Natural killer cell (primary cell): ENCODE measurements at regions not wholly inside any gene's neighbourhood (a gene's known extent, or its start where the extent isn't known, plus 50 kb on each side); places are given as distances from the start of the nearest gene placed in this dataset.

Experiments used
- ATAC-seq, 3 donors: fragments of 150-1000 bp in 2 of 3; fragments of 200-7000 bp in 1 of 3; cut with Tn5 transposase; 1 replicate in 1 of 3; 2 replicates in 2 of 3; pipeline ENCODE4 v1.10.0; 2021; ENCODE audit warnings: mild to moderate bottlenecking in 2 of 3, moderate library complexity in 2 of 3
- DNase-seq, 2 donors: peaks; one replicate each; pipeline versions ENCODE4 v3.0.0 to v3.0.0-alpha.2; 2013 to 2021; ENCODE audit warnings: mixed read lengths in 1 of 2
- H3K27ac ChIP-seq: one replicate; pipeline ENCODE4 v1.5.1; 2013; ENCODE audit warnings: mild to moderate bottlenecking, low read length
- H3K27me3 ChIP-seq: one replicate; pipeline ENCODE4 v1.6.1; 2013; ENCODE audit warnings: low read length; ENCODE audit not compliant: control insufficient read depth, insufficient read depth
- H3K36me3 ChIP-seq: one replicate; pipeline ENCODE4 v1.6.1; 2013; ENCODE audit warnings: low read length; ENCODE audit not compliant: control insufficient read depth, insufficient read depth
- H3K4me1 ChIP-seq: one replicate; pipeline ENCODE4 v1.6.1; 2013; ENCODE audit warnings: low read length; ENCODE audit not compliant: control insufficient read depth, insufficient read depth
- H3K4me3 ChIP-seq: one replicate; pipeline ENCODE4 v1.5.1; 2013; ENCODE audit warnings: low read length
- H3K9me3 ChIP-seq: one replicate; pipeline ENCODE4 v1.6.1; 2013; ENCODE audit warnings: low read length; ENCODE audit not compliant: control insufficient read depth, insufficient read depth
- H3K27ac Mint-ChIP-seq, 2 donors: one replicate each; pipeline ENCODE4 v1.8.0; 2022; ENCODE audit warnings: mild to moderate bottlenecking in 2 of 2, mixed read lengths in 2 of 2, moderate library complexity in 1 of 2
- H3K27me3 Mint-ChIP-seq, 2 donors: one replicate each; pipeline ENCODE4 v1.8.0; 2022; ENCODE audit warnings: low read depth in 2 of 2, mixed read lengths in 2 of 2
- H3K36me3 Mint-ChIP-seq: one replicate; pipeline ENCODE4 v1.8.0; 2022; ENCODE audit warnings: mixed read lengths
- H3K4me1 Mint-ChIP-seq, 2 donors: one replicate each; pipeline ENCODE4 v1.8.0; 2022; ENCODE audit warnings: mixed read lengths in 2 of 2
- H3K4me3 Mint-ChIP-seq: one replicate; pipeline ENCODE4 v1.8.0; 2022; ENCODE audit warnings: mild to moderate bottlenecking, moderate library complexity, mixed read lengths
- H3K9me3 Mint-ChIP-seq, 2 donors: one replicate each; pipeline ENCODE4 v1.8.0; 2022; ENCODE audit warnings: mixed read lengths in 2 of 2
- CTCF ChIP-seq: fragments of 200-600 bp; IDR thresholded peaks from one replicate; pipeline ENCODE4 v1.8.0; 2022; ENCODE audit warnings: antibody characterized with exemption
- WGBS: methylation state at CpG from one replicate; pipeline ENCODE4 v1.1.7; 2013; ENCODE audit warnings: missing lambda C conversion rate; ENCODE audit not compliant: insufficient coverage; 5-methylcytosine and 5-hydroxymethylcytosine counted together
- intact Hi-C: fragments of 100-400 bp; cut with micrococcal nuclease; formaldehyde crosslinking; loops from one replicate; pipeline ENCODE4 v1.14.2; 2022

GRCh38 chr13:22154041-22154440, 483.2 kb downstream of the FGF9 start:
- Histone ChIP-seq H3K4me3 (no peak overlapping the region), H3K27me3 (no peaks in the 10 kb centered on the region), H3K4me1 (no peaks in the 10 kb centered on the region), H3K36me3 (no peaks in the 10 kb centered on the region), H3K27ac (no peak overlapping the region), H3K9me3 (no peaks in the 10 kb centered on the region)
- H3K4me1 Mint-ChIP-seq, result no peaks in the 10 kb centered on the region
- ATAC-seq, result no peak
- peaks cover 6 to 12% of the 10 kb centered on the region in 2 donors for H3K27me3 Mint-ChIP-seq
- no peak for DNase-seq
- H3K9me3 Mint-ChIP-seq, result no peaks in the 10 kb centered on the region
- no peak overlapping the region for H3K27ac Mint-ChIP-seq
- WGBS, result no CpG with 5 or more reads among the region's 3 CpGs
- TF ChIP-seq CTCF, result no peak
- intact Hi-C loops, result no loop called here
- H3K4me3 Mint-ChIP-seq, result no peak overlapping the region
- H3K36me3 Mint-ChIP-seq, result no peaks in the 10 kb centered on the region

- no peak for TF ChIP-seq CTCF
- ATAC-seq, result no peak
- no peaks in the 10 kb centered on the region for H3K36me3 ChIP-seq
- Mint-ChIP-seq H3K36me3 (no peaks in the 10 kb centered on the region), H3K27ac (no peak overlapping the region), H3K27me3 (peaks cover 0 to 4% of the 10 kb centered on the region in 2 donors), H3K4me3 (no peak overlapping the region), H3K9me3 (no peaks in the 10 kb centered on the region), H3K4me1 (peaks cover 19 to 23% of the 10 kb centered on the region in 2 donors)
- H3K27me3 ChIP-seq, result no peaks in the 10 kb centered on the region
- DNase-seq, result peak in 1 of 2 donors; percentile 27
- no peak overlapping the region for H3K27ac ChIP-seq
- intact Hi-C loops, result no loop called here
- H3K9me3 ChIP-seq, result no peaks in the 10 kb centered on the region
- WGBS, result 32% methylated on average over 3 of the region's 3 CpGs
- peaks cover 4% of the 10 kb centered on the region for H3K4me1 ChIP-seq
- no peak overlapping the region for H3K4me3 ChIP-seq
These were observed 491.0 kb downstream of the FGF9 start for GRCh38 chr13:22161871-22162270.

GRCh38 chr13:22162889-22163288, 492.0 kb downstream of the FGF9 start:
- intact Hi-C loops, result no loop called here
- peak overlapping the region; percentile 16 for H3K4me3 ChIP-seq
- peaks cover 0 to 4% of the 10 kb centered on the region in 2 donors for H3K27me3 Mint-ChIP-seq
- no peaks in the 10 kb centered on the region for H3K36me3 ChIP-seq
- H3K4me3 Mint-ChIP-seq, result peak overlapping the region; percentile 61
- WGBS, result no CpG with 5 or more reads among the region's 1 CpG
- H3K9me3 Mint-ChIP-seq, result no peaks in the 10 kb centered on the region
- peak in 1 of 2 donors; percentile 20 for DNase-seq
- H3K9me3 ChIP-seq, result no peaks in the 10 kb centered on the region
- no peaks in the 10 kb centered on the region for H3K27me3 ChIP-seq
- no peaks in the 10 kb centered on the region for H3K36me3 Mint-ChIP-seq
- H3K4me1 ChIP-seq, result peaks cover 4% of the 10 kb centered on the region
- no peak for TF ChIP-seq CTCF
- H3K27ac ChIP-seq, result no peak overlapping the region
- ATAC-seq, result peak; percentile 52 to 56 (median 52)
- H3K4me1 Mint-ChIP-seq, result peaks cover 19 to 23% of the 10 kb centered on the region in 2 donors
- peak overlapping the region; percentile 3 to 62 for H3K27ac Mint-ChIP-seq

GRCh38 chr13:22168437-22169190, 497.7 kb downstream of the FGF9 start:
- no peaks in the 10 kb centered on the region for H3K27me3 ChIP-seq
- WGBS, result 94% methylated on average over 10 of the region's 11 CpGs
- no peaks in the 10 kb centered on the region for H3K36me3 ChIP-seq
- Mint-ChIP-seq H3K27ac (no peak overlapping the region), H3K4me3 (no peak overlapping the region), H3K36me3 (no peaks in the 10 kb centered on the region), H3K9me3 (no peaks in the 10 kb centered on the region), H3K27me3 (peaks cover 2 to 25% of the 10 kb centered on the region in 2 donors), H3K4me1 (peaks cover 0 to 5% of the 10 kb centered on the region in 2 donors)
- intact Hi-C loops, result no loop called here
- no peak for DNase-seq
- no peak overlapping the region for H3K4me3 ChIP-seq
- H3K9me3 ChIP-seq, result no peaks in the 10 kb centered on the region
- no peak overlapping the region for H3K27ac ChIP-seq
- no peak for ATAC-seq
- TF ChIP-seq CTCF, result no peak
- no peaks in the 10 kb centered on the region for H3K4me1 ChIP-seq
